PC-9 (cell line): ENCODE measurements at regions not wholly inside any gene's neighbourhood (a gene's known extent, or its start where the extent isn't known, plus 50 kb on each side); places are given as distances from the start of the nearest gene placed in this dataset.
A peak's percentile ranks its signal among the peaks of the same experiment; 100 is the strongest.

Experiments used
- BruUV-seq: library from RNA; stranded (reverse); fragments of 400-500 nt; replicated peaks from 2 replicates; lab custom pipeline; 2021; lab: Mats Ljungman, UMichigan
- CTCF ChIA-PET: fragments of 300-600 bp; sonication (Branson Sonifier 250); formaldehyde crosslinking; loops from one replicate; lab custom pipeline; 2022; ENCODE audit warnings: antibody characterized with exemption; lab: Charles Lee
- POLR2A ChIA-PET: fragments of 300-600 bp; sonication (Branson Sonifier 250); formaldehyde crosslinking; loops from one replicate; lab custom pipeline; 2022; ENCODE audit warnings: antibody characterized with exemption; ENCODE audit not compliant: unreplicated experiment; lab: Charles Lee
- DNase-seq, 2 experiments: peaks; one replicate each; pipeline versions ENCODE4 v3.0.0 to v3.0.0-alpha.2; 2015 to 2022; ENCODE audit warnings: mixed read lengths in 1 of 2
- H2AFZ ChIP-seq: fragments of 200-600 bp; sonication (generic); 2 replicates; pipeline ENCODE4 v1.8.1; 2017; ENCODE audit warnings: antibody characterized with exemption
- H3F3A ChIP-seq: fragments of 200-600 bp; sonication (generic); 2 replicates; pipeline ENCODE4 v1.8.1; 2017; ENCODE audit warnings: antibody characterized with exemption, mild to moderate bottlenecking, low read depth; ENCODE audit not compliant: insufficient read depth
- H3K27ac ChIP-seq: fragments of 200-600 bp; sonication (generic); 2 replicates; pipeline ENCODE4 v1.6.1; 2016; ENCODE audit warnings: mixed run types
- H3K27me3 ChIP-seq: fragments of 200-600 bp; sonication (generic); 2 replicates; pipeline ENCODE4 v1.6.1; 2016; ENCODE audit warnings: low read depth, mixed run types; ENCODE audit not compliant: insufficient read depth
- H3K36me3 ChIP-seq: fragments of 200-600 bp; sonication (generic); 2 replicates; pipeline ENCODE4 v1.6.1; 2016; ENCODE audit warnings: low read depth, mixed run types
- H3K4me1 ChIP-seq: fragments of 200-600 bp; sonication (generic); replicated peaks from 2 replicates; pipeline ENCODE4 v1.6.1; 2016; ENCODE audit warnings: mixed run types; ENCODE audit not compliant: insufficient read depth
- H3K4me2 ChIP-seq: fragments of 200-600 bp; sonication (generic); 2 replicates; pipeline ENCODE4 v1.6.1; 2017; ENCODE audit warnings: mixed run types
- H3K4me3 ChIP-seq: fragments of 200-600 bp; sonication (generic); 2 replicates; pipeline ENCODE4 v1.6.1; 2016; ENCODE audit warnings: mixed run types
- H3K79me2 ChIP-seq: fragments of 200-600 bp; sonication (generic); 2 replicates; pipeline ENCODE4 v1.6.1; 2017; ENCODE audit warnings: low read depth, mixed run types
- H3K9me2 ChIP-seq: fragments of 200-600 bp; sonication (generic); 2 replicates; pipeline ENCODE4 v1.8.1; 2017; ENCODE audit warnings: mild to moderate bottlenecking; ENCODE audit not compliant: insufficient read depth
- H3K9me3 ChIP-seq: fragments of 200-600 bp; sonication (generic); 2 replicates; pipeline ENCODE4 v1.8.1; 2016; ENCODE audit warnings: low read depth; ENCODE audit not compliant: insufficient read depth
- H4K20me1 ChIP-seq: fragments of 200-600 bp; sonication (generic); 2 replicates; pipeline ENCODE4 v1.8.1; 2017; ENCODE audit not compliant: insufficient read depth
- EZH2 ChIP-seq: fragments of 200-600 bp; sonication (generic); IDR thresholded peaks from 2 replicates; pipeline ENCODE4 v1.8.0; 2017; ENCODE audit warnings: antibody characterized with exemption, low read depth
- intact Hi-C: fragments of 100-400 bp; cut with micrococcal nuclease; formaldehyde crosslinking; loops from one replicate; pipeline ENCODE4 v1.10.0; 2022; ENCODE audit not compliant: unreplicated experiment
- TF ChIP-seq, protein P1 (sequence below): fragments of 200-600 bp; sonication (generic); conservative IDR thresholded peaks from 2 replicates; pipeline ENCODE4 v1.6.1; 2017; ENCODE audit warnings: mixed run types, antibody characterized with exemption, mild to moderate bottlenecking, moderate library complexity

DNA sequence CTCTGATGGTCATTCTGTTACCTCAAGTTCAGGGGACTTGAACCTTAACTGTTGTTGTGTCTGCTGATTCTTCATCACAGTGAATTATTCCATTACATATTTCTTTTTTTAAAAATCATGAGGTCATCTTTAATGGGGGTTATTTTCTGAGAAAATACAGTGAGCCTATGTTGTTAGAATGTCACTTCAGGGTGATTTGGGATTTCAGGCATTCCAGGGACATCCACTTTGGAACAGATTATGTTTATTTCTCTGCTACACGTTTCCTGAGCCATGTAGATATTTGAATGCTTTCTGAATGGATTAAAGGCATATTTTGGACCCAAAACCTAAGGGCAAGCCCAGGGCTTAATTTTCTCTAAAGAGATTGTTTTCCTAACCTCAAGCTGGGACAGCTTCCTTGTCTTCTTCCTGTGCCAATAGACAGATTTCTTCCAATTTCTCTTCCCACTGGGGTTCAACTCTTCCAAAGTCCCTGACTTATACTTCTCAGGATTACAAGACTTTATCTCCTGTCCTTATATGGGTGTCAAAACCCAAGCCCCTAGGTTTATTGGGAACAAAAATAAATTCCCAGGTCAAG is 271.7 kb downstream of the ARHGAP12 start:
- no peaks in the 10 kb centered on the region for H3K27me3 ChIP-seq
- no peaks in the 10 kb centered on the region for H4K20me1 ChIP-seq
- H3K9me2 ChIP-seq, result no peaks in the 10 kb centered on the region
- H3K27ac ChIP-seq, result no peak overlapping the region
- intact Hi-C loops, result no loop called here
- ChIA-PET POLR2A (no interaction called here), CTCF (interaction anchor here (0.6 kb wide), 1 partner anchor 50 kb away, joined by 3 read pairs; no protein-coding TSS in a partner anchor)
- TF ChIP-seq, protein P1, sequence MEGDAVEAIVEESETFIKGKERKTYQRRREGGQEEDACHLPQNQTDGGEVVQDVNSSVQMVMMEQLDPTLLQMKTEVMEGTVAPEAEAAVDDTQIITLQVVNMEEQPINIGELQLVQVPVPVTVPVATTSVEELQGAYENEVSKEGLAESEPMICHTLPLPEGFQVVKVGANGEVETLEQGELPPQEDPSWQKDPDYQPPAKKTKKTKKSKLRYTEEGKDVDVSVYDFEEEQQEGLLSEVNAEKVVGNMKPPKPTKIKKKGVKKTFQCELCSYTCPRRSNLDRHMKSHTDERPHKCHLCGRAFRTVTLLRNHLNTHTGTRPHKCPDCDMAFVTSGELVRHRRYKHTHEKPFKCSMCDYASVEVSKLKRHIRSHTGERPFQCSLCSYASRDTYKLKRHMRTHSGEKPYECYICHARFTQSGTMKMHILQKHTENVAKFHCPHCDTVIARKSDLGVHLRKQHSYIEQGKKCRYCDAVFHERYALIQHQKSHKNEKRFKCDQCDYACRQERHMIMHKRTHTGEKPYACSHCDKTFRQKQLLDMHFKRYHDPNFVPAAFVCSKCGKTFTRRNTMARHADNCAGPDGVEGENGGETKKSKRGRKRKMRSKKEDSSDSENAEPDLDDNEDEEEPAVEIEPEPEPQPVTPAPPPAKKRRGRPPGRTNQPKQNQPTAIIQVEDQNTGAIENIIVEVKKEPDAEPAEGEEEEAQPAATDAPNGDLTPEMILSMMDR, result no peak
- no peak for TF ChIP-seq EZH2
- no peak overlapping the region for H3K4me3 ChIP-seq
- H3K79me2 ChIP-seq, result no peaks in the 10 kb centered on the region
- no TSS peak for BruUV-seq
- no peak for DNase-seq
- no peaks in the 10 kb centered on the region for H3K4me1 ChIP-seq
- no peak overlapping the region for H3K4me2 ChIP-seq
- no peaks in the 10 kb centered on the region for H3K9me3 ChIP-seq
- H3K36me3 ChIP-seq, result no peaks in the 10 kb centered on the region
- H3F3A ChIP-seq, result no peaks in the 10 kb centered on the region
- no peak overlapping the region for H2AFZ ChIP-seq

DNA sequence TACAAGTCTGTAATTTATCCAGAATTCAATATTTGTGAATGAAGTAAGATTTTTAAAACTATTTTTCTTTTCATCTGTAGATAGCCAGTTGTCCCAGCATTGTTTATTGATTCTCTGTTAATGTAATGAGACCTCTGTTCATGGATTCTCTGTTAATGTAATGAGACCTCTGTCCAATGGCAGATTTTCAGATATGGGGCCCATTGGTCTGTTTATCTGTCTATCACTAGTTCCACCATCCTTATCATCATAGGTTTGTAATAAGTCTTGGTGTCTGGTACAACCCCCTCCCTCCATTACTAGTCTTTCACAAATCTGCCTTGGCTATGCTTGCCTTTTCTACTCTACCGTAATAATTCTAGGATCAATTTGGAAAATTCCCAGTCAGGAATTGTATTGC is 276.6 kb downstream of the ARHGAP12 start:
- Histone ChIP-seq H2AFZ (no peak overlapping the region), H3K4me1 (no peaks in the 10 kb centered on the region), H3K4me3 (no peak overlapping the region), H3K4me2 (no peak overlapping the region), H3K9me2 (no peaks in the 10 kb centered on the region), H3K36me3 (no peaks in the 10 kb centered on the region), H3K9me3 (no peaks in the 10 kb centered on the region), H4K20me1 (no peaks in the 10 kb centered on the region), H3K27ac (no peak overlapping the region), H3K27me3 (no peaks in the 10 kb centered on the region), H3K79me2 (no peaks in the 10 kb centered on the region), H3F3A (no peaks in the 10 kb centered on the region)
- intact Hi-C loops, result no loop called here
- ChIA-PET POLR2A (interaction anchor here (0.6 kb wide), 1 partner anchor 89 kb away, joined by 9 read pairs; no protein-coding TSS in a partner anchor), CTCF (no interaction called here)
- DNase-seq, result no peak
- no peak for TF ChIP-seq EZH2
- TF ChIP-seq, protein P1, result no peak
- no TSS peak for BruUV-seq

DNA sequence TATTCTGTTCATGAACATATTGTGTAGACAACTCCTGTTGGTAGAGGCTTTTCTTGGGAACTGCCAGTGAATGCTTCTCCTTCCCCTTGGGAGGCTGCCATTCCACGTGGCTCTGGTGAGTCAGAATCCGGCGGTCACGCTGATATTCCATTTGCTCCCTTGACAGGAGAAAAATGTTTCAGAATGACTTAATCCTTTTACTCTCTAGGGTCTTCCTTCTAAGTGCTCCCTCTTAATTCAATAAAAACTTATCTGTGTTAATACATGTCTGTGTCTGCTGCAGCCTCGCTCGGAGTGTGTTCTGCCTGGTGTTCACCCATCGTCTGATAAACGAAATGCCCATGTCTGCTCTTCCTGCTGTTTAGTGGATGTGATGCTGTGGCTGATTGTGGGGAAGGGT is 278.6 kb downstream of the ARHGAP12 start:
- ChIA-PET POLR2A (no interaction called here), CTCF (no interaction called here)
- Histone ChIP-seq H3K9me2 (no peaks in the 10 kb centered on the region), H3K79me2 (no peaks in the 10 kb centered on the region), H3K4me3 (no peak overlapping the region), H3K9me3 (no peaks in the 10 kb centered on the region), H4K20me1 (no peaks in the 10 kb centered on the region), H3K36me3 (no peaks in the 10 kb centered on the region), H3K4me1 (no peaks in the 10 kb centered on the region), H3F3A (no peaks in the 10 kb centered on the region), H2AFZ (no peak overlapping the region), H3K4me2 (no peak overlapping the region), H3K27me3 (no peaks in the 10 kb centered on the region), H3K27ac (no peak overlapping the region)
- TF ChIP-seq, protein P1, result no peak
- TF ChIP-seq EZH2, result no peak
- intact Hi-C loops, result no loop called here
- DNase-seq, result peak in 1 of 2 experiments; percentile 20
- no TSS peak for BruUV-seq
